T-helper 17 cell (primary cell): ENCODE measurements at regions not wholly inside any gene's neighbourhood (a gene's known extent, or its start where the extent isn't known, plus 50 kb on each side); places are given as distances from the start of the nearest gene placed in this dataset.

Experiments
- ATAC-seq: fragments of 150-1000 bp; cut with Tn5 transposase; 2 replicates; pipeline ENCODE4 v1.10.0; 2021; ENCODE audit warnings: mild to moderate bottlenecking, moderate library complexity
- DNase-seq, 3 donors: peaks; one replicate each; pipeline versions ENCODE4 v3.0.0 to v3.0.0-alpha.2; 2020 to 2021
- H3K9me3 ChIP-seq: one replicate; pipeline ENCODE4 v1.7.0; 2013; ENCODE audit warnings: low read length, mild to moderate bottlenecking; ENCODE audit not compliant: control insufficient read depth, poor library complexity, severe bottlenecking
- H3K27ac Mint-ChIP-seq: one replicate; pipeline ENCODE4 v1.8.0; 2022; ENCODE audit warnings: mild to moderate bottlenecking, moderate library complexity, mixed read lengths
- H3K27me3 Mint-ChIP-seq: one replicate; pipeline ENCODE4 v1.8.0; 2022; ENCODE audit warnings: mixed read lengths
- H3K36me3 Mint-ChIP-seq: one replicate; pipeline ENCODE4 v1.8.0; 2022; ENCODE audit warnings: low read depth, mixed read lengths
- H3K4me1 Mint-ChIP-seq: one replicate; pipeline ENCODE4 v1.8.0; 2022; ENCODE audit warnings: mild to moderate bottlenecking, mixed read lengths
- H3K4me3 Mint-ChIP-seq: one replicate; pipeline ENCODE4 v1.8.0; 2022; ENCODE audit warnings: mild to moderate bottlenecking, moderate library complexity, mixed read lengths

- no peak overlapping the region for H3K4me3 Mint-ChIP-seq
- no peaks in the 10 kb centered on the region for H3K27me3 Mint-ChIP-seq
- H3K27ac Mint-ChIP-seq, result no peak overlapping the region
- DNase-seq (no peak), ATAC-seq (no peak)
- H3K4me1 Mint-ChIP-seq, result no peaks in the 10 kb centered on the region
- no peaks in the 10 kb centered on the region for H3K36me3 Mint-ChIP-seq
- no peaks in the 10 kb centered on the region for H3K9me3 ChIP-seq
Measured at GRCh38 chr13:83378908-83379307, 503.4 kb downstream of the SLITRK1 start.

GRCh38 chr13:83377491-83377890 is 504.8 kb downstream of the SLITRK1 start:
- no peaks in the 10 kb centered on the region for H3K27me3 Mint-ChIP-seq
- DNase-seq (no peak), ATAC-seq (no peak)
- no peak overlapping the region for H3K27ac Mint-ChIP-seq
- no peak overlapping the region for H3K4me3 Mint-ChIP-seq
- H3K4me1 Mint-ChIP-seq, result no peaks in the 10 kb centered on the region
- no peaks in the 10 kb centered on the region for H3K9me3 ChIP-seq
- no peaks in the 10 kb centered on the region for H3K36me3 Mint-ChIP-seq

- no peaks in the 10 kb centered on the region for H3K4me1 Mint-ChIP-seq
Measured at GRCh38 chr13:83372786-83373185, 509.5 kb downstream of the SLITRK1 start.

GRCh38 chr13:83365723-83366122 is 516.6 kb downstream of the SLITRK1 start:
- no peak overlapping the region for H3K4me3 Mint-ChIP-seq
- no peak overlapping the region for H3K27ac Mint-ChIP-seq

More at GRCh38 chr13:83372786-83373185, 509.5 kb downstream of the SLITRK1 start:
- Mint-ChIP-seq H3K27me3 (no peaks in the 10 kb centered on the region), H3K27ac (no peak overlapping the region), H3K36me3 (no peaks in the 10 kb centered on the region), H3K4me3 (no peak overlapping the region)
- DNase-seq (no peak), ATAC-seq (no peak)
- no peaks in the 10 kb centered on the region for H3K9me3 ChIP-seq

GRCh38 chr13:83355041-83355440 is 527.2 kb downstream of the SLITRK1 start:
- Mint-ChIP-seq H3K4me3 (no peak overlapping the region), H3K4me1 (no peaks in the 10 kb centered on the region), H3K36me3 (no peaks in the 10 kb centered on the region), H3K27ac (no peak overlapping the region), H3K27me3 (no peaks in the 10 kb centered on the region)
- no peaks in the 10 kb centered on the region for H3K9me3 ChIP-seq
- no peak for DNase-seq
- no peak for ATAC-seq

More at GRCh38 chr13:83365723-83366122, 516.6 kb downstream of the SLITRK1 start:
- DNase-seq (no peak), ATAC-seq (no peak)
- no peaks in the 10 kb centered on the region for H3K27me3 Mint-ChIP-seq
- no peaks in the 10 kb centered on the region for H3K9me3 ChIP-seq
- H3K36me3 Mint-ChIP-seq, result no peaks in the 10 kb centered on the region
- no peaks in the 10 kb centered on the region for H3K4me1 Mint-ChIP-seq

- ATAC-seq, result no peak
- Mint-ChIP-seq H3K27ac (no peak overlapping the region), H3K36me3 (no peaks in the 10 kb centered on the region), H3K27me3 (no peaks in the 10 kb centered on the region), H3K4me3 (no peak overlapping the region), H3K4me1 (no peaks in the 10 kb centered on the region)
- H3K9me3 ChIP-seq, result no peaks in the 10 kb centered on the region
- DNase-seq, result no peak
Measured at GRCh38 chr13:83352391-83352790, 529.9 kb downstream of the SLITRK1 start.

GRCh38 chr13:83350569-83350968 is 531.7 kb downstream of the SLITRK1 start:
- Mint-ChIP-seq H3K36me3 (no peaks in the 10 kb centered on the region), H3K4me3 (no peak overlapping the region), H3K27ac (no peak overlapping the region), H3K4me1 (no peaks in the 10 kb centered on the region), H3K27me3 (no peaks in the 10 kb centered on the region)
- no peak for ATAC-seq
- no peak for DNase-seq
- no peaks in the 10 kb centered on the region for H3K9me3 ChIP-seq

- ATAC-seq (no peak), DNase-seq (no peak)
- Mint-ChIP-seq H3K4me1 (no peaks in the 10 kb centered on the region), H3K36me3 (no peaks in the 10 kb centered on the region), H3K4me3 (no peak overlapping the region), H3K27ac (no peak overlapping the region), H3K27me3 (no peaks in the 10 kb centered on the region)
- no peaks in the 10 kb centered on the region for H3K9me3 ChIP-seq
Measured at GRCh38 chr13:83344518-83344917, 537.8 kb downstream of the SLITRK1 start.

GRCh38 chr13:83340170-83340569 is 542.1 kb downstream of the SLITRK1 start:
- H3K4me3 Mint-ChIP-seq, result no peak overlapping the region
- ATAC-seq (no peak), DNase-seq (no peak)
- H3K27me3 Mint-ChIP-seq, result no peaks in the 10 kb centered on the region
- H3K27ac Mint-ChIP-seq, result no peak overlapping the region
- no peaks in the 10 kb centered on the region for H3K9me3 ChIP-seq
- no peaks in the 10 kb centered on the region for H3K4me1 Mint-ChIP-seq
- H3K36me3 Mint-ChIP-seq, result no peaks in the 10 kb centered on the region

GRCh38 chr13:83333614-83334388 is 548.5 kb downstream of the SLITRK1 start:
- Mint-ChIP-seq H3K4me1 (no peaks in the 10 kb centered on the region), H3K36me3 (no peaks in the 10 kb centered on the region), H3K27me3 (no peaks in the 10 kb centered on the region), H3K27ac (no peak overlapping the region), H3K4me3 (no peak overlapping the region)
- DNase-seq (no peak), ATAC-seq (no peak)
- H3K9me3 ChIP-seq, result no peaks in the 10 kb centered on the region

GRCh38 chr13:83332751-83333150 is 549.5 kb downstream of the SLITRK1 start:
- no peaks in the 10 kb centered on the region for H3K9me3 ChIP-seq
- ATAC-seq, result no peak
- H3K36me3 Mint-ChIP-seq, result no peaks in the 10 kb centered on the region
- H3K27me3 Mint-ChIP-seq, result no peaks in the 10 kb centered on the region
- no peak for DNase-seq
- no peak overlapping the region for H3K27ac Mint-ChIP-seq
- H3K4me1 Mint-ChIP-seq, result no peaks in the 10 kb centered on the region
- H3K4me3 Mint-ChIP-seq, result no peak overlapping the region

GRCh38 chr13:83327091-83327490 is 555.2 kb downstream of the SLITRK1 start:
- H3K27me3 Mint-ChIP-seq, result no peaks in the 10 kb centered on the region
- no peaks in the 10 kb centered on the region for H3K36me3 Mint-ChIP-seq
- DNase-seq (no peak), ATAC-seq (no peak)
- no peak overlapping the region for H3K27ac Mint-ChIP-seq
- H3K9me3 ChIP-seq, result peaks cover 3% of the 10 kb centered on the region
- H3K4me1 Mint-ChIP-seq, result no peaks in the 10 kb centered on the region
- H3K4me3 Mint-ChIP-seq, result no peak overlapping the region

GRCh38 chr13:83325125-83325853 is 557.0 kb downstream of the SLITRK1 start:
- H3K27me3 Mint-ChIP-seq, result no peaks in the 10 kb centered on the region
- H3K27ac Mint-ChIP-seq, result no peak overlapping the region
- H3K4me1 Mint-ChIP-seq, result no peaks in the 10 kb centered on the region
- DNase-seq, result no peak
- peaks cover 3% of the 10 kb centered on the region for H3K9me3 ChIP-seq
- H3K36me3 Mint-ChIP-seq, result no peaks in the 10 kb centered on the region
- H3K4me3 Mint-ChIP-seq, result no peak overlapping the region
- ATAC-seq, result no peak
